CD4-positive, alpha-beta T cell treated with Interleukin-17A for 4 hours (primary cell): ENCODE measurements at regions not wholly inside any gene's neighbourhood (a gene's known extent, or its start where the extent isn't known, plus 50 kb on each side); places are given as distances from the start of the nearest gene placed in this dataset.
"Not testable (repeated sequence)": the region's sequence is repeated elsewhere in the genome, so short reads cannot be mapped to it uniquely, and the experiment has no call there.

Source experiments
- DNase-seq: peaks from one replicate; pipeline ENCODE4 v3.0.0-alpha.2; 2020; ENCODE audit warnings: mixed read lengths

DNA sequence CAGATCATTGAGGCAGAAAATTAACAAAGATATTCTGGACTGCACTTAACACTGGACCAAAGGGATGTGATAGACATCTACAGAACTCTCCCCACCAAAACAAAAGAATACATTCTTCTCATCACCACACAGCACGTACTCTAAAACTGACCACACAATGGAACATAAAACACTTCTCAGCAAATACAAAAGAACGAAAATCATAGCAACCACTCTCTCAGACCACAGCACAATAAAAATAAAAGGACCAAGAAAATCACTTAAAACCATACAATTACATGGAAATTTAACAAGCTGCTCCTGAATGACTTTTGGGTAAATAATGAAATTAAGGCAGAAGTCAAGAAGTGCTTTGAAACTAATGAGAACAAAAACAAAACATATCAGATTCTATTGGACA is 254.0 kb upstream of the STXBP6 start:
- DNase-seq: no peak

DNA sequence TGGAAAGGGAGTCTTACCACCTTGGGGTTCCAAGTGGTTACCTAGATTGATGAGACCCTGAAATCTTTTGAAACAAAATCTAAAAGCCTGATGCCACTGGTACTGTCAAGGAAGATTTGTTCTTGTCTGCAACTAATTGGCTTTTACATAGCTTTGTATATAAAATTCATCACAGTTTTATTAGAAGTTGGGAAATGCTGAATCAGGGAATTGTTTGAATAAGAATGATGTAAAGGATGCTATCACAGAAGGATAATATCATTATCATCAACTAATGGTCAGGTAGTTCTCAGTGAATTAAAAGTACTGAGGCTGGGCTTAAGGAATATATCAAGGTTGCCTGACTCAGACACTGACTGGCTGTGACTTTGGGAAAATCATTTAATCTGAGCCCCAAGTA is 248.3 kb upstream of the STXBP6 start:
- no peak for DNase-seq

GRCh38 chr14:25290154-25290553 is 240.2 kb upstream of the STXBP6 start:
- DNase-seq: not testable (repeated sequence)

DNA sequence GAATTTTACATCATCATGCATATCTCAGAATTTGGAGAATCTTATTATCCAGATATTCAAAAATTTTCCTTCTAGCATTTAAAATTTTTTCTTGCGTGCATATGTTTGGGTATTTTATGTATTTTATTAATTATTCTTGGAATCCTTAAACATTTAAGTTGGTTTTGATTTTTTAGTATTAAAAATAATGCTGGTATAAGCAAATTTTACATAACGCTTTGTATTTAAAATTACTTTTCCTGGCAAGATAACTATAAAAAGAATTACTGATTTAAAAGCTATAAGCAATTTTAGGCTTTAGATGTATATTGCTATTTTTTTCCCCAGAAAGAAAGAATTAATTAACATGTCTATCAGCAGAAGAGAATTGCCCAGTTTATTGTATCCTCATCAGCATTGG is 224.6 kb upstream of the STXBP6 start:
- DNase-seq: no peak

- DNase-seq: no peak
Observed at GRCh38 chr14:25267186-25267585, 217.2 kb upstream of the STXBP6 start.

- DNase-seq: no peak
Observed at GRCh38 chr14:25259470-25259869, 209.5 kb upstream of the STXBP6 start.

- no peak for DNase-seq
Observed at GRCh38 chr14:25252793-25253192, 202.8 kb upstream of the STXBP6 start.

DNA sequence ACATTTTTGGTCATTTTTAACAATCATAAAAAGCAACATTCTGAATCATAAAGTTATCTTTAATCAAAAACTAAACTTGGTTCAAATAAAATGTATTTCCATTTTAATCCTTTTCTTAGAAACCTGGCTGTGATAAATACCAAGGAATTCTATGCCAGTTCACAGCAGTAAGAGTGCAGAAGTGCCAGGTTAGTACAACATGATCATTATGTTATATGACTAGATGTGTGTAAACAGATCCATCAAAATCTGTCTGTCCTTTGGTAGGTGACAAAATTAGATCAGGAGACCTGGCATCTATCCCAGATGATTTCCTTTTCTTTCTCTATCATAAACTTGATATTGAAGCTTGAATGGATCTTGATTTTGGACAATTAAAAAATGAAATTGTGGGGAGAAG is 200.6 kb upstream of the STXBP6 start:
- DNase-seq: no peak

DNA sequence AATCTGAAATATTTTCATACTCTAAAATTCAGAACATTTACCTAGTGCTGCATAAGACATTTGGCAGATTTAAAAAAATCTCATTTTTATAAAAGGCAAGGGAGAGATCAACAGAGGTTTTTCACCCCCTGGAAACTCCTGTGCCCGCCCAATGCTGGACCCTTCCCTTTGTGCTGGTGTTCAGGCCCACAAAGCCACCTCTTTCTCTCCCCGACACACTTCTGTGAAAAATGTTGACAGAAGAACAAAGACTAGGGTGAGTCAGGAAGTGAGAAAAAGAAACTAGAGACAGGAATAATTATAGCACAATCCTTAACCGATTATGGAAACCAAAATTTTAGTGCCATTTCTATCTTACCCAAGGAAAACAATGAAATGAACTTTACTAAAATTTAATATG is 197.7 kb upstream of the STXBP6 start:
- DNase-seq: no peak

DNA sequence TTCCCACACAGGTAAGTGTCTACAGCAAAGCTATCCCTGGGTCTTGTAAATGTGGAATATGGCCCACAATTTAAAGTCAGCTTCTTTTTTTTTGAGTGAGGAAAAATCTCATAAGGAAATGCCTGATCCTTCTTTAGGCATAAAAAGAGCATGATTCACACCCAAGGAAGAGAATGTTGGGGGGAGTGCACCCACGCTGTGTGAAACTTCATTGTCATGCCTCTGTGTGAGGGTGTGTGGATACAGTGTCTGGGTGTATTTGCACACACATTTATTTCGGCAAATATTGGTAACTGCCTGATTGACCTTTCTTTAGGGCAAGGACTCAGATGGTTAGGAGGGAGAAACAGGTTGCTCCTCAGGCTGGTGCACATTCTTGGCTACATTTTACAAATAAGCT is 196.8 kb upstream of the STXBP6 start:
- no peak for DNase-seq

DNA sequence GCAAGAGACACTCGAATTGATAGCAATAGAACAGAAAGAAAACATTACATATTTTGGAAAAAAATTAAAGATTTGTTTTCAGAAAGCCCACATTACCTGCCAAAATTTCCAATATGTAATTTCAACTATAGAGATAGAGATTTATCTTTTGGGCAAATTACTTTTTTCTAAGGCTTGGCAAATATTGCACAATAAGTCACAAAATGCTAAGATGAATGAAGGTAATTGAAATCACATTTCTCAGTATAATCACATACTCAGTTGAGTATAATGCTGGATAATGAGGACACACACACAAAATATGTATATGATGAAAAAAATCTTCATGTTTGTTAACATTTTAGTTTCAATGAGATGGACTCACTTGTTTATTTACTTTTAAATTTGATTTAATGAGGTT is 189.2 kb upstream of the STXBP6 start:
- no peak for DNase-seq

GRCh38 chr14:25237845-25238244 is 187.9 kb upstream of the STXBP6 start:
- DNase-seq: no peak

DNA sequence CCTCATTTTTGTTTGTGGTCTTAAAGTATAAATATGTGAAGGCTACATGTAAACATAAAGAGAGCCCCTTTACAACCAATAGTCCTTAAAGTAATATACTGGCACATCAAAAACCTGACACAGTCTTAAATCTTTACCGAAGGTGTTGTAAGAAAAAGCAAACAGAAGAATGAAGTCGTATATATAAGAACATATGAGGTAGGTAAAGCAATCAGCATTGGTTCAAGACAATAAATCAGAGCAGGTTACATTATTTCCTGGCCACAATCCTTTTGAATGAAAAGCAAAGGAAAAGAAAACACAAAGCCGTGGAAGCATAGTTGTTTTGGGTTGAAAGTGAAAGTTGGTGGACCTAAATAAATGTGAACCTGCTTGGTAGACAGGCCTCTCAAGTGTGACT is 183.7 kb upstream of the STXBP6 start:
- DNase-seq: no peak

DNA sequence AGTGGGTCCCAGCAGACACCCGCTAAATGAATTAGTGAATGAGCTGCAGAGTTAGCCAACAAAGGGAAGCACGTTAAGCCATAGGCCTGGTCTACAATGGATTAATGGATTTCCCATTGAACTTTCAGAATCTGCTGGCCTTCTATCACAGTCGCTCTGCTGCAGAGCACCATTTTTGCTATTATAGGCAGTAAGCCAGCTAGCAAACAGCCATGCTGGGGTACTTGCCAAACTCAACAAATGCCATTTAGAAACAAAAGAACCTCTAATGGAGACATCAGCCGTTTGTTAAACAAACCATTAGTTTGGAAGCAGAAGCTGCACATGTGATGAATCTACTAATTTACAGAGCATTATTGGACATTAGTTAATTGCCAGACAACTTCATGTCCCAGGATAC is 181.1 kb upstream of the STXBP6 start:
- DNase-seq: no peak

- DNase-seq: no peak
Observed at GRCh38 chr14:25226214-25226613, 176.3 kb upstream of the STXBP6 start.

DNA sequence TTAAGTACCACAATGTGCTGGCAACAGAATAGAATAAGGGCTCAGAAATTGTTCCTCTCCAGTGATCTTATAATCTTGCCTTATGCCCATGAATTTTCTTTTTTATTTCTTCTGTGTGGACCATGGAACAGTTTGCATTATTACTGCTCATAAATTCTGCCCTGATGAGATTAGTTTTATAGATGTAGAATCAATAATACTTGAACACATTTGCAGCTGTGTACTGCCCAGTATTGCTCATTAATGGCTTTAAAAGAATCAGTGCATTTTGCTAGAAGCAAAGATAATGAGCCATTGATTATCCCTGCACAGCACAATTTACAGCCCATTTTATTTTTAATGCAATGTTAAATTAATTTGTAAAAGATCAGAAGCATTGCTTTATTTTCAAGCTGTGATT is 172.3 kb upstream of the STXBP6 start:
- no peak for DNase-seq

DNA sequence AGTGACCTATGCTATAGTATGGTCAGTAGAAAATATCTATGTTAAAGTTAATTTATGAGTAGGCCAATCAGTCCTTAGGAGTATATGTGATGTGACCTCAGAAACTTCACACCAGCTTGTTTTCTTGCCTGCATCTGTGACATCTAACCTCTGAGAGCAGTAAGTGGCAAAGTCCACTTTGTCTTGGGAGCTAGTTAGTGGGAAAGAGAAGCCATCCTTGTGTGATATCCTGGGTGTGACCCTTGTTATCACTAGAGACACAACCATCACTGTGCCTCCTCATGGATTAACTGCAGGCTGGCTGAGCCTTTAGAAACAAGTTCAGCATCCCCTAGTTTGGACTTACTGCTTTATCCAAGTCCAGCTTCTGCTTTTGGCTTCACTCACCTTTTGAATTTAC is 170.6 kb upstream of the STXBP6 start:
- no peak for DNase-seq

DNA sequence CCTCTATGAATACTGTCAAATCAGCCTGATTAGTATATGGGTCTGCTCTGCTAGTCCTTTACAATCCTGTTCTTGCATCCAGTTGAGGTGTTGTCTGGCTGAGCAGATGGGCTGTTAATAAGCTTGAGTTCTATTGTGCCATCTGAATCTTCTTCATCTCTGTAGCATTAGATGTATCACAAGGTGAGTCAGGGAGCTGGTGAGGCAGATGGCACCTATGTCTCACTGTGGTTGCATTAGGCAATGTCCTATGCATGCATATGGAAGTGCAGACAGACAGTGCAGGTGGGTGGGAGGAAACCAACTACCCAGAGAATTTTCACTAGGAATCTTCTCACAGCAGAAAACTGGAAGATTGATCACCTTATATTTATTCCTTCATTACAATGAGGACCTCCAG is 165.7 kb upstream of the STXBP6 start:
- no peak for DNase-seq

DNA sequence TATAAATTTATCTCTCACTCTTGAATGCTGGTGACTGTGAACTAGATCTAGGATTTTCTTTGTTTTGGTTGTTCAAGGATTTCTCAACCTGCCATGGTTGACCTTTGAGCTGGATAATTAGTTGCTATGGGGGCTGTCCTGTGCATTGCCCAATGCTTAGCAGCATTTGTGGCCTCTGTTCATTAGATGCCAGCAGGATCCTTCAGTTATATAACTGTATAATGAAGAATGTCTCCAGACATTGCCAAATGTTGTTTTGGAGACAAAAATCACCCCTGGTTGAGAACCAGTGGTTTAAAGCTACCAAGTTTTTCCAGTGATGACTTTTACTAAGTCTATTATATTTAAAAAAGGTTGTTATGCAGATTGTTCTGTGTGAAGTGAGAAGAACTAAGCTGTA is 147.9 kb upstream of the STXBP6 start:
- no peak for DNase-seq

DNA sequence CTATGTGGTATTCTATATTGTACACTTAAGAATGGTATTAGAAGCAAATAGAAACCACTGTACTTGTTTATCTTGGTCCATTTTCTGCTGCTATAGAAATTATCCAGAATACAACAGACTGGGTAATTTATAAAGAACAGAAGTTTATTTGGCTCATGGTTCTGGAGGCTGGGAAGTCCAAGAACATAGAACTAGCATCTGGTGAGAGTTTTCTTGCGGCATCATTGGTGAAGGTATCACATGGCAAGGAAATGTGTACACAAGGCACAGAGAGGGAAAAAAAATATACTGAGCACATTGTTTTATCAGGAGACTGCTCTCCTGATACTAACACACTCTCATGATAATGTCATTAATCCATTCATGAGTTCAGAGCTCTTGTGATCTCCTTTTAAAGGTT is 130.3 kb upstream of the STXBP6 start:
- DNase-seq: no peak

DNA sequence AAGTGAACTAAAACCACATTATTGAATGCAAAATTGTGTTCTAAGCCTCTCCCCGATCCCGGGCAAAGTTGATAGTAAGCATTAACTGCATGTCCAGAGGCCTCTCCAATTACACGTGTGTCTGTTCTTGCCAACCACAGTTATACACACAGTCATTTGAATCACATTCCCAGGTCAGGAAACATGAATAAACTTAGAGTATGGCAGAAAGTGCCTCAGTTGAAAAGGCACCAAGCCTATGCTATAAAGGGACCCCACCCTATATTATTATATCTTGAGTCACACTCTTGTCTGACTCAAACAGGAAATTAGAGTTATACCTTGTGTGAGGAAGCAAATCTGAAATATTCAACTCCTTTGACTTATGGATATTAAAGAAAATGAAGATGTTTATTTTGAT is 128.3 kb upstream of the STXBP6 start:
- DNase-seq: no peak

DNA sequence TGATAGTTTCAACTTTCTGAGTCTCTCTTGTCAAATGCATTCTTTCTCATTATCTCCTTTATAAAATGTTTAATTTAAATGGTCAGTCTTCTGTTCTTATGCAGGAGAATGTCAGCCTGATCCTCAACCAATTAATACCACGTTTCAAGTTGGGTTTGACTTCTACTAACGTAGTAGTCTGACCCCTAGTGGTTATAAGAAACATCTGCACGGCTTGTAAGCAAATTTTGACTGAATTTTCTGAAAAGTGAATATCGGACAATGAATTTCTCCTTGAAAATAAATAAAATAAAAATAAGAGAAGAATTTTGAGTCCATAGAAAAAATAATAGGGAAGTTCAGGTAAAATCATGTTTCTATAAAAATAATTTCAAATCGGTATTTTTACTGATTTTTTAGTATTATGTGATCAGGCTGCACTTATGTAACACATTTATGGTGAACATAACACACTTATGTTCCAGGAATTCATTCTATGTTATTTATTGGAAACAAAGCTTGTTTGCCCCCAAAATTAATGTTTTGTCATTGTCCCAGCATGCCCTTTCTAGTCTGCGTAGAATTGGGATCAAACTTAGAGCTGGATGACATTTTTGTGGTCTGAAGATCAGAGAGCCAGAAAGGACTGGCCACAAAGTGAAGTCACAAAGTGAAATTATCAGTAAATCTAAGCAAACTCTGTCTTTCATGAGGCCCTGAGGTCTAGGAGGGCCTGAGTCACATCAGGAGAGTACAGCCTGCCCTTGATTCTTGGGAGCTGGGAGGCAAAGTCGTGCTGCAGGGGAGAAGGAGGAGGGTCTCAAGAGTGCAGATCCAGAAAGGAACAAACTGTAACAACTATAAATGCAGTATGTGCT is 101.2 kb upstream of the STXBP6 start:
- DNase-seq: no peak

DNA sequence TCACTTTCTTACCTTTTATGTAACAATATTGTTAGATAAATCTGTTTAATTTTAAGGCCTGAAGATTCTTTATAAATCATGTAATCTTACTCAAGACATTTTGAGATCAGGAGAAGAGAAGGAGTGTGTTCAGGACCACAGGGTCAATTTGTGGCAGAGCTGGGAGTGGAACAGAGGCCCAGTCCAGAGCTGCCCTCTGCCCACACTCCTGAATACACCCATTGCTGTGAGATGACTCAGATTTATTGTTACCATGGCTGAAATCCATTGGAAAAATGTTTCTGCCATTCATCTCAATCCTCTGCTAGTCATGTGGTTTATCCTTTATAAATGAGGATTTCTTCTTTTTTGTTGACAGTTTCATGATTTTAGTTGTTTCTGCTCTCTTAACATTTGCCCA is 100.5 kb upstream of the STXBP6 start:
- no peak for DNase-seq

DNA sequence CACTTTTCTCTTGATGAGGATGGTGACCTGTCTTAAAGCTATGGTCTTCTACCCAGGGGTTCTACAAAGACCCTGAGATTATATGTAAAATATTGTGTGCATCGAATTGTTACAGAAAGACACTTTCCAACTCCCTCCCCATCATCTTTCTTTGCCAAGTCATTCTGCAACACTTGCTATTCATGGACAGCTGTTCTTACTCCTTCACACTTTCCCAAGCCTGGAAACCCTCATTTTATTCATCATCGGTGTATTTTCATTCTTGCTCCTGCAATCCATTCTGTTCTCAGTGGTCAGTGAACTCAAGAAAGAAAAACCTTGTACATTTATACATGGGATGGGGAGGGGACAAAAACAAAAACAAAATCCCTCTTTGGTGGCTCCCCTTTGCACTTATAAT is 90.5 kb upstream of the STXBP6 start:
- DNase-seq: no peak

GRCh38 chr14:25136811-25137210 is 86.9 kb upstream of the STXBP6 start:
- DNase-seq: no peak
